Body of pancreas (tissue), 4 donors: ENCODE measurements at regions not wholly inside any gene's neighbourhood (a gene's known extent, or its start where the extent isn't known, plus 50 kb on each side); places are given as distances from the start of the nearest gene placed in this dataset.

Source experiments
- ATAC-seq: fragments of 150-250 bp; one replicate; pipeline ENCODE4 v1.9.1; 2016
- DNase-seq, 4 donors: peaks; one replicate each; pipeline ENCODE4 v3.0.0-alpha.2; 2019
- H3K27ac ChIP-seq, 4 donors: fragments of 200-600 bp; sonication (generic); 1 replicate in 3 of 4; 2 replicates in 1 of 4; pipeline versions ENCODE4 v1.5.1 to v1.6.1; 2016 to 2019; ENCODE audit warnings: mild to moderate bottlenecking in 1 of 4, mixed read lengths in 1 of 4, moderate library complexity in 1 of 4
- H3K27me3 ChIP-seq, 2 donors: fragments of 200-600 bp; sonication (generic); one replicate each; pipeline ENCODE4 v1.6.0; 2016; ENCODE audit warnings: mild to moderate bottlenecking in 1 of 2
- H3K36me3 ChIP-seq, 2 donors: fragments of 200-600 bp; sonication (generic); replicated peaks in 1 of 2; 2 replicates each; pipeline ENCODE4 v1.5.1; 2016; ENCODE audit warnings: low read depth in 2 of 2; ENCODE audit not compliant: insufficient read depth in 1 of 2
- H3K4me1 ChIP-seq: fragments of 200-600 bp; sonication (generic); one replicate; pipeline ENCODE4 v1.6.0; 2016
- H3K4me3 ChIP-seq, 2 donors: fragments of 200-600 bp; sonication (generic); 1 replicate in 1 of 2; 2 replicates in 1 of 2; pipeline ENCODE4 v1.5.1; 2016 to 2019
- H3K9me3 ChIP-seq, 3 donors: fragments of 200-600 bp; sonication (generic); 1 replicate in 2 of 3; 2 replicates in 1 of 3; pipeline ENCODE4 v1.5.1; 2016
- CTCF ChIP-seq, 7 experiments: fragments of 450-650 bp in 4 of 7; fragments of 200-600 bp in 3 of 7; sonication (generic) in 3 of 7; IDR thresholded peaks; one replicate each; pipeline ENCODE4 v1.5.1; 2016 to 2019; ENCODE audit warnings: antibody characterized with exemption in 7 of 7
- POLR2A ChIP-seq, 3 donors: fragments of 450-650 bp; IDR thresholded peaks; one replicate each; pipeline ENCODE4 v1.6.1; 2016; ENCODE audit warnings: antibody characterized with exemption in 3 of 3, mild to moderate bottlenecking in 2 of 3
- WGBS, 2 donors: methylation state at CpG; one replicate each; pipeline ENCODE4 v1.1.5; 2017; 5-methylcytosine and 5-hydroxymethylcytosine counted together
- intact Hi-C: fragments of 100-400 bp; cut with DNase I; formaldehyde crosslinking; loops from one replicate; pipeline ENCODE4 v1.15.1; 2023

GRCh38 chr12:91785655-91786498, 359.8 kb downstream of the BTG1 start:
- TF ChIP-seq CTCF (IDR thresholded peaks at IDR 0.05): no peak
- no peak for TF ChIP-seq POLR2A (IDR thresholded peaks at IDR 0.05)
- Histone ChIP-seq H3K4me1 (no peaks in the 10 kb centered on the region), H3K36me3 (no peaks in the 10 kb centered on the region), H3K27ac (no peak overlapping the region), H3K27me3 (no peaks in the 10 kb centered on the region), H3K4me3 (no peak overlapping the region), H3K9me3 (peaks cover 0 to 2% (median 0%) of the 10 kb centered on the region in 3 donors)
- intact Hi-C loops: no loop called here
- ATAC-seq (no peak), DNase-seq (no peak)
- WGBS, 2 donors: 61 to 65% methylated on average over 6 of the region's 6 CpGs

- H3K4me3 ChIP-seq: no peak overlapping the region
- H3K9me3 ChIP-seq: no peaks in the 10 kb centered on the region
- WGBS, 2 donors: 92 to 95% methylated on average over 2 of the region's 2 CpGs
- no peak for DNase-seq
- no peaks in the 10 kb centered on the region for H3K4me1 ChIP-seq
- TF ChIP-seq POLR2A (IDR thresholded peaks at IDR 0.05) (no peak), CTCF (IDR thresholded peaks at IDR 0.05) (no peak)
- H3K27ac ChIP-seq: no peak overlapping the region
- no peaks in the 10 kb centered on the region for H3K27me3 ChIP-seq
- ATAC-seq: no peak
- intact Hi-C loops: no loop called here
- H3K36me3 ChIP-seq: no peaks in the 10 kb centered on the region
Observed at GRCh38 chr12:91781114-91781513, 364.5 kb downstream of the BTG1 start.

GRCh38 chr12:91778938-91779400, 366.7 kb downstream of the BTG1 start:
- ATAC-seq: peak; percentile 67
- DNase-seq: peak in 2 of 4 donors; percentile 10 to 41
- 61 to 67% methylated on average over 6 of the region's 6 CpGs for WGBS, 2 donors

GRCh38 chr12:91778091-91778832, 367.4 kb downstream of the BTG1 start:
- H3K27ac ChIP-seq: peak overlapping the region in 1 of 4 donors; percentile 33
- H3K36me3 ChIP-seq: no peaks in the 10 kb centered on the region
- no peak for TF ChIP-seq POLR2A (IDR thresholded peaks at IDR 0.05)
- TF ChIP-seq CTCF (IDR thresholded peaks at IDR 0.05): no peak
- intact Hi-C loops: no loop called here
- no peak overlapping the region for H3K4me3 ChIP-seq
- DNase-seq (no peak), ATAC-seq (no peak)
- H3K9me3 ChIP-seq: no peaks in the 10 kb centered on the region
- H3K4me1 ChIP-seq: peaks cover 14% of the 10 kb centered on the region
- no peaks in the 10 kb centered on the region for H3K27me3 ChIP-seq
- WGBS, 2 donors: 58 to 69% methylated on average over 3 of the region's 3 CpGs

More at GRCh38 chr12:91778938-91779400, 366.7 kb downstream of the BTG1 start:
- Histone ChIP-seq H3K4me3 (no peak overlapping the region), H3K36me3 (no peaks in the 10 kb centered on the region), H3K27me3 (no peaks in the 10 kb centered on the region), H3K9me3 (no peaks in the 10 kb centered on the region), H3K27ac (peak overlapping the region in 1 of 4 donors; percentile 33), H3K4me1 (peaks cover 11% of the 10 kb centered on the region)
- no peak for TF ChIP-seq POLR2A (IDR thresholded peaks at IDR 0.05)
- no peak for TF ChIP-seq CTCF (IDR thresholded peaks at IDR 0.05)
- intact Hi-C loops: no loop called here
